Transverse colon (tissue), 4 donors: ENCODE measurements at regions not wholly inside any gene's neighbourhood (a gene's known extent, or its start where the extent isn't known, plus 50 kb on each side); places are given as distances from the start of the nearest gene placed in this dataset.
A peak's percentile ranks its signal among the peaks of the same experiment; 100 is the strongest.

Experiments
- DNase-seq: peaks from one replicate; pipeline ENCODE4 v3.0.0-alpha.2; 2019
- H3K27ac ChIP-seq, 4 donors: fragments of 200-600 bp; sonication (generic); 2 replicates each; pipeline ENCODE4 v1.5.1; 2016 to 2018; ENCODE audit warnings: inconsistent platforms in 4 of 4
- H3K27me3 ChIP-seq: fragments of 200-600 bp; sonication (generic); 2 replicates; pipeline ENCODE4 v1.5.1; 2017; ENCODE audit warnings: inconsistent platforms
- H3K36me3 ChIP-seq, 4 donors: fragments of 200-600 bp; sonication (generic); 2 replicates each; pipeline ENCODE4 v1.5.1; 2017 to 2019; ENCODE audit warnings: inconsistent platforms in 4 of 4
- H3K4me1 ChIP-seq, 4 donors: fragments of 200-600 bp; sonication (generic); 2 replicates each; pipeline ENCODE4 v1.5.1; 2017 to 2020; ENCODE audit warnings: inconsistent platforms in 4 of 4
- H3K4me3 ChIP-seq, 4 donors: fragments of 200-600 bp; sonication (generic); 1 replicate in 1 of 4; 2 replicates in 3 of 4; pipeline versions ENCODE4 v1.5.1 to v1.6.1; 2017 to 2019; ENCODE audit warnings: inconsistent platforms in 4 of 4
- H3K9me3 ChIP-seq, 2 donors: fragments of 200-600 bp; sonication (generic); 2 replicates each; pipeline ENCODE4 v1.5.1; 2017 to 2019; ENCODE audit warnings: inconsistent platforms in 2 of 2
- CTCF ChIP-seq, 5 experiments: fragments of 200-600 bp in 3 of 5; fragments of 450-650 bp in 2 of 5; sonication (generic) in 3 of 5; IDR thresholded peaks; 1 replicate in 2 of 5; 2 replicates in 3 of 5; pipeline ENCODE4 v1.5.1; 2016 to 2017; ENCODE audit warnings: antibody characterized with exemption in 5 of 5, inconsistent platforms in 3 of 5, mild to moderate bottlenecking in 2 of 5, moderate library complexity in 1 of 5
- EP300 ChIP-seq: sonication (generic); formaldehyde crosslinking; IDR thresholded peaks from one replicate; pipeline ENCODE4 v1.6.1; 2017; ENCODE audit warnings: antibody characterized with exemption, low read depth
- POLR2A ChIP-seq: fragments of 450-650 bp; IDR thresholded peaks from one replicate; pipeline ENCODE4 v1.6.1; 2016; ENCODE audit warnings: antibody characterized with exemption, mild to moderate bottlenecking, moderate library complexity
- POLR2AphosphoS5 ChIP-seq, 3 donors: sonication (generic); formaldehyde crosslinking; IDR thresholded peaks; one replicate each; pipeline ENCODE4 v1.6.1; 2016; ENCODE audit warnings: antibody characterized with exemption in 3 of 3
- WGBS, 2 donors: methylation state at CpG; one replicate each; pipeline ENCODE4 v1.1.5; 2018; ENCODE audit warnings: low coverage in 1 of 2; 5-methylcytosine and 5-hydroxymethylcytosine counted together
- in situ Hi-C, 4 donors: fragments of 200-750 bp; cut with MboI; loops; one replicate each; pipeline versions ENCODE4 v1.15.0 to v1.15.1; 2017; ENCODE audit warnings: low sequenced_read_pairs in 3 of 4, low pct_ligation_motif_present in 1 of 4, low pct_unique_long_range_greater_than_20kb in 1 of 4
- intact Hi-C: fragments of 100-400 bp; cut with DNase I; formaldehyde crosslinking; loops from one replicate; pipeline ENCODE4 v1.15.1; 2023; ENCODE audit warnings: low total_unique reads

DNA sequence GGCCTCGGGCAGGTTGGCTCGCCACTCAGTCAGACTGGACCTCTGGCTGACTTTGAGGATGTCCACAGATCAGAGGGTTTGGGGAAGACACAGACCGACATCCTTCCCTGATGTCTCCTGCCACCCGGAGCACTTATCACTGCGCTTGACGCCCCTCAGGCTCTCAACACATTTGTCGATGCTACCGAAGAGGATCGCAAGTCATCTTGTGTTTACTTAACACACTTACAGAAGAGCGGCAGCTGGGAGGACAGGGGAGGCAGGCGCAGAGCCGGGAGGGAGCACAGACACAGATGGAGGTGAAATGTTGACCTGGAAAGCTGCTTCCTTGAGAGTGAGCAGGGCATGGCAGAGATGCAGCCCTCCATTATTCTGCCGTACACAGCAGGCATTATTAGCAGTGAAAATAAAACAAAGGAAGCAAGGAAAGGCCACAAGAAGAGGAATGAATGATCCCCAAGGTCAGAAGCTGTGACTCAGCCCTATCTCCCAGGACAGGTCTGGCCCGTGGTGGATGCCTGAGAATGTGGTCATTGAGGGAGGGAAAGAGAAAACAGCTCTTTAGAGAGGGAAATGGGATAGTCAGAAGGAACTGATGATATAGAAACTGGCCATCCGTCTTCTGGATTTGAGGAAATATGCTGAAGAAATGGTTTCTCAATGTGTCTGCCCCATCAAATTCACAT lies 549.5 kb upstream of the ARGLU1 start:
- intact Hi-C loops: no loop called here
- Histone ChIP-seq H3K27ac (no peak overlapping the region), H3K4me1 (peaks cover 0 to 7% (median 3%) of the 10 kb centered on the region in 4 donors), H3K36me3 (no peaks in the 10 kb centered on the region), H3K27me3 (no peaks in the 10 kb centered on the region), H3K4me3 (no peak overlapping the region), H3K9me3 (no peaks in the 10 kb centered on the region)
- TF ChIP-seq CTCF (IDR thresholded peaks at IDR 0.05) (no peak), EP300 (no peak), POLR2A (no peak), POLR2AphosphoS5 (IDR thresholded peaks at IDR 0.05) (no peak)
- WGBS, 2 donors: 73 to 77% methylated on average over 5 to 15 of the region's 15 CpGs
- DNase-seq: no peak
- in situ Hi-C loops: no loop called here

GRCh38 chr13:107113387-107113786 lies 545.5 kb upstream of the ARGLU1 start:
- no peaks in the 10 kb centered on the region for H3K27me3 ChIP-seq
- H3K4me3 ChIP-seq: no peak overlapping the region
- in situ Hi-C loops: no loop called here
- WGBS, 2 donors: 67 to 78% methylated on average over 1 of the region's 1 CpG
- no peak overlapping the region for H3K27ac ChIP-seq
- DNase-seq: no peak
- no peak for TF ChIP-seq EP300
- TF ChIP-seq CTCF (IDR thresholded peaks at IDR 0.05): no peak
- TF ChIP-seq POLR2AphosphoS5 (IDR thresholded peaks at IDR 0.05): no peak
- TF ChIP-seq POLR2A: no peak
- H3K4me1 ChIP-seq: no peaks in the 10 kb centered on the region
- H3K36me3 ChIP-seq: no peaks in the 10 kb centered on the region
- intact Hi-C loops: no loop called here
- H3K9me3 ChIP-seq: no peaks in the 10 kb centered on the region

- H3K27ac ChIP-seq: peak overlapping the region in 1 of 4 donors; percentile 37
- intact Hi-C loops (no loop called here), in situ Hi-C loops (no loop called here)
- TF ChIP-seq CTCF (IDR thresholded peaks at IDR 0.05) (no peak), EP300 (no peak), POLR2A (no peak), POLR2AphosphoS5 (IDR thresholded peaks at IDR 0.05) (no peak)
- H3K27me3 ChIP-seq: no peaks in the 10 kb centered on the region
- no peak for DNase-seq
- WGBS, 2 donors: 20 to 65% methylated on average over 1 of the region's 1 CpG
- no peaks in the 10 kb centered on the region for H3K36me3 ChIP-seq
- H3K4me3 ChIP-seq: no peak overlapping the region
- no peaks in the 10 kb centered on the region for H3K4me1 ChIP-seq
- H3K9me3 ChIP-seq: no peaks in the 10 kb centered on the region
These were observed 543.3 kb upstream of the ARGLU1 start for GRCh38 chr13:107111248-107111647.

GRCh38 chr13:107104631-107105030 lies 536.7 kb upstream of the ARGLU1 start:
- H3K9me3 ChIP-seq: no peaks in the 10 kb centered on the region
- in situ Hi-C loops: no loop called here
- no peaks in the 10 kb centered on the region for H3K4me1 ChIP-seq
- no peak for TF ChIP-seq CTCF (IDR thresholded peaks at IDR 0.05)
- TF ChIP-seq POLR2A: no peak
- TF ChIP-seq EP300: no peak
- no peak for TF ChIP-seq POLR2AphosphoS5 (IDR thresholded peaks at IDR 0.05)
- no peaks in the 10 kb centered on the region for H3K36me3 ChIP-seq
- no peak for DNase-seq
- no peak overlapping the region for H3K4me3 ChIP-seq
- no peaks in the 10 kb centered on the region for H3K27me3 ChIP-seq
- H3K27ac ChIP-seq: no peak overlapping the region
- intact Hi-C loops: no loop called here
- 56 to 57% methylated on average over 2 of the region's 2 CpGs for WGBS, 2 donors
